IMR-90 (cell line): ENCODE measurements at regions not wholly inside any gene's neighbourhood (a gene's known extent, or its start where the extent isn't known, plus 50 kb on each side); places are given as distances from the start of the nearest gene placed in this dataset.

Experiments
- ATAC-seq: fragments of 200-7000 bp; cut with Tn5 transposase; 2 replicates; pipeline ENCODE4 v1.9.1; 2020; ENCODE audit warnings: low read depth, mild to moderate bottlenecking, moderate library complexity
- BruUV-seq: library from RNA; stranded (reverse); fragments of 400-500 nt; replicated peaks from 2 replicates; lab custom pipeline; 2021; lab: Mats Ljungman, UMichigan
- CTCF ChIA-PET: fragments of 300-600 bp; formaldehyde crosslinking; extraction: SDS; loops from one replicate; lab custom pipeline; 2021; ENCODE audit warnings: antibody characterized with exemption; lab: Yijun Ruan, JAX
- POLR2A ChIA-PET: fragments of 300-600 bp; sonication (Branson Sonifier 250); formaldehyde crosslinking; loops from one replicate; lab custom pipeline; 2022; ENCODE audit warnings: antibody characterized with exemption; ENCODE audit not compliant: unreplicated experiment; lab: Charles Lee
- DNase-seq: peaks from one replicate; pipeline ENCODE4 v3.0.0; 2013
- H2AFZ ChIP-seq: replicated peaks from 2 replicates; pipeline ENCODE3; 2013; ENCODE audit warnings: low read length, mild to moderate bottlenecking; ENCODE audit not compliant: poor library complexity
- H2AK5ac ChIP-seq: 2 replicates; pipeline ENCODE4 v1.6.1; 2013; ENCODE audit warnings: low read depth, low read length, inconsistent platforms
- H2AK9ac ChIP-seq: replicated peaks from 2 replicates; pipeline ENCODE3; 2013; ENCODE audit warnings: mild to moderate bottlenecking, low read depth, low read length, moderate library complexity; ENCODE audit not compliant: poor library complexity
- H2BK120ac ChIP-seq: 2 replicates; pipeline ENCODE4 v1.6.1; 2013; ENCODE audit warnings: low read depth, low read length, inconsistent platforms
- H2BK15ac ChIP-seq: 3 replicates; pipeline ENCODE4 v1.6.1; 2013; ENCODE audit warnings: low read depth, low read length, inconsistent platforms
- H2BK20ac ChIP-seq: 2 replicates; pipeline ENCODE4 v1.6.1; 2013; ENCODE audit warnings: low read depth, mild to moderate bottlenecking, inconsistent platforms, low read length, moderate library complexity
- H2BK5ac ChIP-seq: 2 replicates; pipeline ENCODE4 v1.6.1; 2013; ENCODE audit warnings: mild to moderate bottlenecking, low read depth, low read length, inconsistent platforms; ENCODE audit not compliant: poor library complexity, severe bottlenecking
- H3K14ac ChIP-seq: replicated peaks from 2 replicates; pipeline ENCODE4 v1.6.1; 2013; ENCODE audit warnings: low read depth, low read length, inconsistent platforms
- H3K18ac ChIP-seq: 2 replicates; pipeline ENCODE4 v1.6.1; 2013; ENCODE audit warnings: low read depth, low read length, control low read depth
- H3K23ac ChIP-seq: 2 replicates; pipeline ENCODE4 v1.6.1; 2013; ENCODE audit warnings: low read depth, low read length, inconsistent platforms
- H3K27ac ChIP-seq: 2 replicates; pipeline ENCODE4 v1.5.1; 2013; ENCODE audit warnings: mild to moderate bottlenecking, control low read depth, low read length; ENCODE audit not compliant: insufficient read depth
- H3K27me3 ChIP-seq: 2 replicates; pipeline ENCODE4 v1.6.1; 2013; ENCODE audit warnings: low read length; ENCODE audit not compliant: control insufficient read depth, insufficient read depth
- H3K36me3 ChIP-seq: 2 replicates; pipeline ENCODE4 v1.6.1; 2013; ENCODE audit warnings: low read length, mixed read lengths; ENCODE audit not compliant: control insufficient read depth, insufficient read depth
- H3K4ac ChIP-seq: 2 replicates; pipeline ENCODE4 v1.6.1; 2013; ENCODE audit warnings: low read depth, low read length, inconsistent platforms
- H3K4me1 ChIP-seq: 2 replicates; pipeline ENCODE4 v1.6.1; 2013; ENCODE audit warnings: low read length, mixed read lengths; ENCODE audit not compliant: control insufficient read depth, insufficient read depth
- H3K4me2 ChIP-seq: 2 replicates; pipeline ENCODE4 v1.6.1; 2013; ENCODE audit warnings: low read depth, mild to moderate bottlenecking, control low read depth, low read length, moderate library complexity
- H3K4me3 ChIP-seq: 2 replicates; pipeline ENCODE4 v1.5.1; 2013; ENCODE audit warnings: low read depth, mild to moderate bottlenecking, control low read depth, low read length, moderate library complexity; ENCODE audit not compliant: insufficient read depth
- H3K56ac ChIP-seq: 2 replicates; pipeline ENCODE4 v1.6.1; 2013; ENCODE audit warnings: low read length, inconsistent platforms; ENCODE audit not compliant: insufficient read depth; ENCODE audit errors: extremely low read depth
- H3K79me1 ChIP-seq, 2 experiments: 2 replicates each; pipeline ENCODE4 v1.6.1; 2013; ENCODE audit warnings: low read length in 2 of 2, inconsistent platforms in 1 of 2, low read depth in 1 of 2
- H3K9ac ChIP-seq: 2 replicates; pipeline ENCODE4 v1.6.1; 2013; ENCODE audit warnings: low read depth, low read length, control low read depth
- H3K9me1 ChIP-seq: 2 replicates; pipeline ENCODE4 v1.6.1; 2013; ENCODE audit warnings: low read length, inconsistent platforms; ENCODE audit not compliant: insufficient read depth
- H3K9me3 ChIP-seq: 2 replicates; pipeline ENCODE4 v1.6.1; 2013; ENCODE audit warnings: low read length; ENCODE audit not compliant: control insufficient read depth, insufficient read depth
- H4K20me1 ChIP-seq: 2 replicates; pipeline ENCODE4 v1.6.1; 2013; ENCODE audit warnings: low read length, inconsistent platforms; ENCODE audit not compliant: insufficient read depth
- H4K5ac ChIP-seq: 2 replicates; pipeline ENCODE4 v1.6.1; 2013; ENCODE audit warnings: mild to moderate bottlenecking, low read depth, low read length, control low read depth
- H4K8ac ChIP-seq, 2 experiments: 2 replicates each; pipeline ENCODE4 v1.6.1; 2013; ENCODE audit warnings: low read depth in 2 of 2, low read length in 2 of 2, control low read depth in 1 of 2, inconsistent platforms in 1 of 2
- H4K91ac ChIP-seq: 2 replicates; pipeline ENCODE4 v1.6.1; 2013; ENCODE audit warnings: low read depth, low read length, inconsistent platforms; ENCODE audit not compliant: insufficient read depth
- BHLHE40 ChIP-seq: fragments of 150-350 bp; IDR thresholded peaks from 2 replicates; pipeline ENCODE4 v1.6.1; 2016; ENCODE audit warnings: mild to moderate bottlenecking, low read depth, low read length
- CEBPB ChIP-seq: IDR thresholded peaks from 2 replicates; pipeline ENCODE4 v1.6.1; 2012; ENCODE audit warnings: low read depth, low read length, improper control_type of control experiment
- MXI1 ChIP-seq: IDR thresholded peaks from 2 replicates; pipeline ENCODE4 v1.6.1; 2012; ENCODE audit warnings: low read depth, mild to moderate bottlenecking, low read length, moderate library complexity, borderline replicate concordance
- RAD21 ChIP-seq: IDR thresholded peaks from 2 replicates; pipeline ENCODE4 v1.6.1; 2012; ENCODE audit warnings: low read length, improper control_type of control experiment
- RCOR1 ChIP-seq: IDR thresholded peaks from 2 replicates; pipeline ENCODE4 v1.6.1; 2012; ENCODE audit warnings: mild to moderate bottlenecking, low read length, improper control_type of control experiment; ENCODE audit not compliant: insufficient replicate concordance
- RFX5 ChIP-seq: IDR thresholded peaks from 2 replicates; pipeline ENCODE4 v1.8.0; 2012; ENCODE audit warnings: low read depth, mild to moderate bottlenecking, low read length, moderate library complexity
- SMC3 ChIP-seq: fragments of 150-350 bp; IDR thresholded peaks from 2 replicates; pipeline ENCODE4 v1.6.1; 2016; ENCODE audit warnings: low read depth, mild to moderate bottlenecking, antibody characterized with exemption, low read length, moderate library complexity
- USF2 ChIP-seq: fragments of 150-350 bp; IDR thresholded peaks from 2 replicates; pipeline ENCODE4 v1.6.1; 2017; ENCODE audit warnings: mild to moderate bottlenecking, antibody characterized with exemption, low read length, low read depth
- WGBS, 2 experiments: methylation state at CpG; one replicate each; pipeline versions ENCODE4 v1.1.5 to v1.1.7; 2013; ENCODE audit warnings: missing lambda C conversion rate in 2 of 2; ENCODE audit not compliant: insufficient read length in 1 of 2; ENCODE audit errors: extremely low coverage in 2 of 2; 5-methylcytosine and 5-hydroxymethylcytosine counted together
- dilution Hi-C: fragments of 300-500 bp; cut with HindIII; formaldehyde crosslinking; loops from one replicate; pipeline ENCODE4 v1.14.3; 2018; ENCODE audit warnings: low sequenced_read_pairs; ENCODE audit not compliant: unreplicated experiment
- in situ Hi-C: fragments of 300-500 bp; cut with MboI; formaldehyde crosslinking; loops from 3 replicates; pipeline ENCODE4 v1.14.3; 2019; ENCODE audit warnings: low sequenced_read_pairs, inconsistent platforms, mixed read lengths
- intact Hi-C: fragments of 100-400 bp; cut with micrococcal nuclease; formaldehyde crosslinking; loops from 2 replicates; pipeline ENCODE4 v1.10.0; 2022

GRCh38 chr20:19129306-19129705 lies 83.1 kb upstream of the SLC24A3 start:
- no peak overlapping the region for H3K14ac ChIP-seq
- H3K27me3 ChIP-seq, result no peaks in the 10 kb centered on the region
- TF ChIP-seq SMC3 (no peak), RCOR1 (no peak), RFX5 (no peak), BHLHE40 (no peak), CEBPB (no peak), RAD21 (no peak), USF2 (no peak), MXI1 (no peak)
- no peak overlapping the region for H2BK120ac ChIP-seq
- peaks cover 13% of the 10 kb centered on the region; the same call in 1 of the 2 replicates for H3K9me3 ChIP-seq
- H2AK5ac ChIP-seq, result no peak overlapping the region
- H3K36me3 ChIP-seq, result no peaks in the 10 kb centered on the region
- WGBS, 2 experiments, result no CpG with 5 or more reads among the region's 1 CpG
- H4K91ac ChIP-seq, result no peak overlapping the region
- POLR2A ChIA-PET, result no interaction called here
- H3K23ac ChIP-seq, result no peak overlapping the region
- no peak overlapping the region for H4K8ac ChIP-seq
- no TSS peak for BruUV-seq
- dilution Hi-C loops (no loop called here), in situ Hi-C loops (no loop called here), intact Hi-C loops (no loop called here)
- no peak overlapping the region for H3K27ac ChIP-seq
- no peak overlapping the region for H2BK5ac ChIP-seq
- H3K4ac ChIP-seq, result no peak overlapping the region
- CTCF ChIA-PET, result no interaction called here
- DNase-seq, result no peak
- no peak overlapping the region for H3K9ac ChIP-seq
- no peaks in the 10 kb centered on the region for H3K4me1 ChIP-seq
- no peaks in the 10 kb centered on the region for H4K20me1 ChIP-seq
- ATAC-seq, result no peak
- H2BK15ac ChIP-seq, result no peak overlapping the region
- no peak overlapping the region for H3K56ac ChIP-seq
- no peaks in the 10 kb centered on the region for H3K79me1 ChIP-seq
- no peaks in the 10 kb centered on the region for H3K9me1 ChIP-seq
- H2AFZ ChIP-seq, result no peak overlapping the region
- no peak overlapping the region for H4K5ac ChIP-seq
- no peak overlapping the region for H3K4me2 ChIP-seq
- H2BK20ac ChIP-seq, result no peak overlapping the region
- H3K18ac ChIP-seq, result no peak overlapping the region
- H2AK9ac ChIP-seq, result no peak overlapping the region
- no peak overlapping the region for H3K4me3 ChIP-seq
